HCT116 (cell line): ENCODE measurements at regions not wholly inside any gene's neighbourhood (a gene's known extent, or its start where the extent isn't known, plus 50 kb on each side); places are given as distances from the start of the nearest gene placed in this dataset.

ENCODE experiments used
- ATAC-seq: fragments of 200-7000 bp; cut with Tn5 transposase; 2 replicates; pipeline ENCODE4 v1.9.1; 2020; ENCODE audit warnings: mild to moderate bottlenecking, moderate library complexity
- BruUV-seq: library from RNA; stranded (reverse); fragments of 400-500 nt; replicated peaks from 2 replicates; lab custom pipeline; 2021; lab: Mats Ljungman, UMichigan
- CTCF ChIA-PET: fragments of 300-600 bp; sonication (Branson Sonifier 250); formaldehyde crosslinking; loops from one replicate; lab custom pipeline; 2021; ENCODE audit warnings: antibody characterized with exemption; lab: Charles Lee
- POLR2A ChIA-PET: fragments of 300-600, 350-600 bp; sonication (Branson Sonifier 250); formaldehyde crosslinking; loops from one replicate; lab custom pipeline; 2021; ENCODE audit warnings: antibody characterized with exemption; lab: Charles Lee
- RAD21 ChIA-PET, 2 experiments: fragments of 300-600 bp; sonication (Branson Sonifier 250); formaldehyde crosslinking; loops; one replicate each; lab custom pipeline; 2023; ENCODE audit warnings: low total read pairs in 2 of 2; ENCODE audit not compliant: uncharacterized antibody in 2 of 2, unreplicated experiment in 2 of 2, low non-redundant PET in 1 of 2; lab: Charles Lee
- DNase-seq: peaks from one replicate; pipeline ENCODE4 v3.0.0-alpha.2; 2010; ENCODE audit warnings: low read depth, low spot score
- H2AFZ ChIP-seq: fragments of 200-600 bp; shearing (Covaris generic), sonication (generic); 2 replicates; pipeline ENCODE4 v1.6.1; 2017; ENCODE audit warnings: low read depth, mixed run types, mixed read lengths, antibody characterized with exemption, low read length; ENCODE audit not compliant: poor library complexity, severe bottlenecking
- H3K27ac ChIP-seq: 2 replicates; pipeline ENCODE4 v1.5.1; 2012; ENCODE audit warnings: low read depth, low read length
- H3K27me3 ChIP-seq: fragments of 200-600 bp; sonication (generic); 2 replicates; pipeline ENCODE4 v1.6.1; 2016; ENCODE audit warnings: mixed run types, low read length, mixed read lengths; ENCODE audit not compliant: insufficient read depth
- H3K36me3 ChIP-seq, 2 experiments: fragments of 200-500 bp in 1 of 2; fragments of 200-600 bp in 1 of 2; sonication (Bioruptor generic) in 1 of 2; sonication (generic) in 1 of 2; 2 replicates each; pipeline versions ENCODE4 v1.5.1 to v1.6.1; 2014 to 2016; ENCODE audit warnings: low read length in 2 of 2, inconsistent platforms in 1 of 2, mixed read lengths in 1 of 2, mixed run types in 1 of 2; ENCODE audit not compliant: insufficient read depth in 2 of 2, control insufficient read depth in 1 of 2
- H3K4me1 ChIP-seq, 2 experiments: fragments of 200-600 bp in 1 of 2; sonication (generic) in 1 of 2; 2 replicates each; pipeline versions ENCODE4 v1.5.1 to v1.6.1; 2012 to 2017; ENCODE audit warnings: low read length in 2 of 2, inconsistent platforms in 1 of 2, mild to moderate bottlenecking in 1 of 2, mixed read lengths in 1 of 2, mixed run types in 1 of 2, moderate library complexity in 1 of 2; ENCODE audit not compliant: insufficient read depth in 2 of 2, control insufficient read depth in 1 of 2
- H3K4me2 ChIP-seq: fragments of 200-600 bp; sonication (generic); 2 replicates; pipeline ENCODE4 v1.6.1; 2017; ENCODE audit warnings: mixed run types, low read length, mixed read lengths
- H3K4me3 ChIP-seq, 2 experiments: fragments of 200-600 bp in 1 of 2; sonication (generic) in 1 of 2; replicated peaks in 1 of 2; 2 replicates each; pipeline ENCODE4 v1.5.1; 2011 to 2016; ENCODE audit warnings: low read length in 2 of 2, control low read depth in 1 of 2, low read depth in 1 of 2, mild to moderate bottlenecking in 1 of 2, mixed read lengths in 1 of 2, mixed run types in 1 of 2
- H3K79me2 ChIP-seq: fragments of 200-600 bp; sonication (generic); 2 replicates; pipeline ENCODE4 v1.6.1; 2017; ENCODE audit warnings: mild to moderate bottlenecking, mixed run types, low read length, moderate library complexity, mixed read lengths; ENCODE audit not compliant: insufficient read depth
- H3K9ac ChIP-seq: fragments of 200-600 bp; sonication (generic); 2 replicates; pipeline ENCODE4 v1.6.1; 2016; ENCODE audit warnings: low read length, mixed read lengths
- H3K9me2 ChIP-seq: fragments of 200-600 bp; sonication (generic), shearing (Covaris generic); 2 replicates; pipeline ENCODE4 v1.6.1; 2017; ENCODE audit warnings: mixed run types, mild to moderate bottlenecking, moderate library complexity; ENCODE audit not compliant: insufficient read depth
- H3K9me3 ChIP-seq, 2 experiments: fragments of 200-500 bp in 1 of 2; fragments of 200-600 bp in 1 of 2; sonication (Bioruptor generic) in 1 of 2; sonication (generic) in 1 of 2; 2 replicates each; pipeline ENCODE4 v1.6.1; 2014 to 2017; ENCODE audit warnings: low read length in 2 of 2, mixed read lengths in 2 of 2, inconsistent platforms in 1 of 2, low read depth in 1 of 2, mild to moderate bottlenecking in 1 of 2, mixed run types in 1 of 2, moderate library complexity in 1 of 2; ENCODE audit not compliant: control insufficient read depth in 1 of 2, insufficient read depth in 1 of 2
- H4K20me1 ChIP-seq: fragments of 200-600 bp; sonication (generic), shearing (Covaris generic); 2 replicates; pipeline ENCODE4 v1.6.1; 2017; ENCODE audit warnings: mixed run types, mild to moderate bottlenecking, moderate library complexity; ENCODE audit not compliant: insufficient read depth
- ATF3 ChIP-seq: IDR thresholded peaks from 2 replicates; pipeline ENCODE4 v1.6.1; 2012
- CBX3 ChIP-seq: IDR thresholded peaks from 2 replicates; pipeline ENCODE4 v1.6.1; 2012; ENCODE audit warnings: low read depth
- CEBPB ChIP-seq: IDR thresholded peaks from 2 replicates; pipeline ENCODE4 v1.6.1; 2012; ENCODE audit warnings: low read depth
- CTCF ChIP-seq, 3 experiments: fragments of 200-600 bp in 1 of 3; sonication (generic) in 1 of 3; IDR thresholded peaks in 2 of 3; conservative IDR thresholded peaks in 1 of 3; 2 replicates each; pipeline ENCODE4 v1.5.1; 2012 to 2017; ENCODE audit warnings: low read depth in 2 of 3, low read length in 2 of 3, antibody characterized with exemption in 1 of 3, borderline replicate concordance in 1 of 3, control low read depth in 1 of 3, mild to moderate bottlenecking in 1 of 3, mixed read lengths in 1 of 3, mixed run types in 1 of 3, moderate library complexity in 1 of 3; ENCODE audit not compliant: insufficient read depth in 1 of 3
- EGR1 ChIP-seq: IDR thresholded peaks from 2 replicates; pipeline ENCODE4 v1.6.1; 2012; ENCODE audit warnings: low read depth
- ELF1 ChIP-seq: IDR thresholded peaks from 2 replicates; pipeline ENCODE4 v1.6.1; 2012; ENCODE audit warnings: low read depth, borderline replicate concordance
- EZH2 ChIP-seq: fragments of 200-600 bp; sonication (generic); IDR thresholded peaks from 2 replicates; pipeline ENCODE4 v1.6.1; 2017; ENCODE audit warnings: antibody characterized with exemption, mixed run types
- EZH2phosphoT487 ChIP-seq: fragments of 200-600 bp; IDR thresholded peaks from 2 replicates; pipeline ENCODE4 v1.6.1; 2018; ENCODE audit warnings: antibody characterized with exemption, borderline replicate concordance
- FOSL1 ChIP-seq: IDR thresholded peaks from 2 replicates; pipeline ENCODE4 v1.6.1; 2012; ENCODE audit warnings: low read depth
- JUND ChIP-seq: IDR thresholded peaks from 2 replicates; pipeline ENCODE4 v1.6.1; 2012
- POLR2A ChIP-seq: IDR thresholded peaks from 2 replicates; pipeline ENCODE4 v1.7.0; 2011; ENCODE audit warnings: borderline replicate concordance; ENCODE audit not compliant: insufficient read depth, insufficient read length; ENCODE audit errors: extremely low read depth
- POLR2AphosphoS5 ChIP-seq: IDR thresholded peaks from 2 replicates; pipeline ENCODE4 v1.6.1; 2011; ENCODE audit warnings: mild to moderate bottlenecking, low read depth, low read length, moderate library complexity
- REST ChIP-seq: IDR thresholded peaks from 2 replicates; pipeline ENCODE4 v1.6.1; 2012; ENCODE audit warnings: low read depth
- SIN3A ChIP-seq: IDR thresholded peaks from 2 replicates; pipeline ENCODE4 v1.6.1; 2012; ENCODE audit warnings: low read depth
- SP1 ChIP-seq: IDR thresholded peaks from 2 replicates; pipeline ENCODE4 v1.6.1; 2012; ENCODE audit warnings: low read depth
- SRF ChIP-seq: IDR thresholded peaks from 2 replicates; pipeline ENCODE4 v1.6.1; 2012; ENCODE audit warnings: low read depth
- TCF7L2 ChIP-seq: IDR thresholded peaks from 2 replicates; pipeline ENCODE4 v1.7.0; 2011; ENCODE audit warnings: borderline replicate concordance, inconsistent platforms; ENCODE audit not compliant: insufficient read depth, insufficient read length; ENCODE audit errors: extremely low read depth
- YY1 ChIP-seq: IDR thresholded peaks from 2 replicates; pipeline ENCODE4 v1.6.1; 2011; ENCODE audit warnings: low read length, low read depth, moderate library complexity, mild to moderate bottlenecking; ENCODE audit not compliant: insufficient replicate concordance; ENCODE audit errors: extremely low read depth
- ZFX ChIP-seq: fragments of 450-650 bp; IDR thresholded peaks from 2 replicates; pipeline ENCODE4 v1.6.1; 2017
- ZNF274 ChIP-seq: fragments of 200-500 bp; sonication (Bioruptor generic); IDR thresholded peaks from 2 replicates; pipeline ENCODE4 v1.6.1; 2014; ENCODE audit warnings: mild to moderate bottlenecking, low read depth, low read length, inconsistent platforms
- intact Hi-C: fragments of 100-400 bp; cut with micrococcal nuclease; formaldehyde crosslinking; loops from 2 replicates; pipeline ENCODE4 v1.10.0; 2022

DNA sequence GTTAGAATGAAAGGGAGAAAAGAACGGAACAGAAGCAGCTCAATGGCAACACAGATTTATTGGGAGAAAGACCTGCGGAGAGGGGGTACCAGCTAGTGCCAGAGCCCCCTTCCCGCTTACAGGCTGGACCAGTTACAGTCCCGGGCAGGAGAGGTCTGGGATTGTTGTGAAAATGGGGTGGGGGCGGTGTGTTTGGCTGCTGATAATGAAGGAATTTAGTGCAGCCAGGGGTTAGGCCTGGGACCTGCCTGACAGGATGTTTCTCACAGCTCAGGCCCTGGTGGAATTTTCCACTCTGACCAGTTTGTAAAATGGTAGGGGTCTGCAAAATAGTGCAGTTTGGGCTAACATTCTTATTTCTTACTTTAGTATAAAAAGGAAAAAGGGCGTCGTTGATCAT lies 75.4 kb upstream of the SPIN4 start (continued):
- no peak for TF ChIP-seq REST
- TF ChIP-seq FOSL1, result no peak
- TF ChIP-seq ZFX, result no peak
- TF ChIP-seq CEBPB, result no peak
- no peak for TF ChIP-seq YY1
- no peak for TF ChIP-seq EZH2phosphoT487
- no peak for TF ChIP-seq SRF
- no peak for TF ChIP-seq SIN3A
- TF ChIP-seq EGR1, result no peak
- TF ChIP-seq POLR2AphosphoS5, result no peak

- no peaks in the 10 kb centered on the region for H3K9me3 ChIP-seq
- BruUV-seq, result no TSS peak
- no peaks in the 10 kb centered on the region for H3K27me3 ChIP-seq
- intact Hi-C loops, result no loop called here
- H3K4me3 ChIP-seq, result no peak overlapping the region
- H2AFZ ChIP-seq, result no peak overlapping the region
- no peaks in the 10 kb centered on the region for H3K36me3 ChIP-seq
- ChIA-PET RAD21 (no interaction called here), POLR2A (no interaction called here), CTCF (no interaction called here)
- no peaks in the 10 kb centered on the region for H4K20me1 ChIP-seq
- H3K79me2 ChIP-seq, result no peaks in the 10 kb centered on the region
- ATAC-seq (peak; percentile 94), DNase-seq (peak; percentile 40)
- no peak overlapping the region for H3K9ac ChIP-seq
- H3K9me2 ChIP-seq, result no peaks in the 10 kb centered on the region
- H3K4me2 ChIP-seq, result peak overlapping the region; percentile 47
- H3K4me1 ChIP-seq, result peaks cover 4 to 20% of the 10 kb centered on the region in 2 experiments; a peak in 3 of 4 replicates
- H3K27ac ChIP-seq, result no peak overlapping the region
- no peak for TF ChIP-seq POLR2A
- no peak for TF ChIP-seq CEBPB
- no peak for TF ChIP-seq ELF1
- no peak for TF ChIP-seq EGR1
- TF ChIP-seq YY1, result no peak
- TF ChIP-seq EZH2, result no peak
- TF ChIP-seq ATF3, result no peak
- no peak for TF ChIP-seq EZH2phosphoT487
- TF ChIP-seq JUND, result peak; percentile 84
- no peak for TF ChIP-seq ZNF274
- TF ChIP-seq SRF, result peak; percentile 55; the same call in 1 of the 2 replicates
- TF ChIP-seq TCF7L2, result no peak
- TF ChIP-seq CBX3, result peak; percentile 39; the same call in 1 of the 2 replicates
- peak; percentile 62 for TF ChIP-seq SP1
- no peak for TF ChIP-seq CTCF (IDR thresholded peaks at IDR 0.05 in 2 of 3, conservative IDR thresholded peaks at IDR 0.05 in 1 of 3; ENCODE audit: borderline replicate concordance in 1 of 3, insufficient read depth in 1 of 3, low read depth in 2 of 3, low read length in 2 of 3)
- TF ChIP-seq SIN3A, result 0 out of 2 replicates have a peak, but pooled peaks have one; percentile 40
Observed at GRCh38 chrX:63424063-63424462, 72.9 kb upstream of the SPIN4 start.
